ENCODE measurements at regions not wholly inside any gene's neighbourhood (a gene's known extent, or its start where the extent isn't known, plus 50 kb on each side); places are given as distances from the start of the nearest gene placed in this dataset.
"Not testable (repeated sequence)": the region's sequence is repeated elsewhere in the genome, so short reads cannot be mapped to it uniquely, and the experiment has no call there.

DNA sequence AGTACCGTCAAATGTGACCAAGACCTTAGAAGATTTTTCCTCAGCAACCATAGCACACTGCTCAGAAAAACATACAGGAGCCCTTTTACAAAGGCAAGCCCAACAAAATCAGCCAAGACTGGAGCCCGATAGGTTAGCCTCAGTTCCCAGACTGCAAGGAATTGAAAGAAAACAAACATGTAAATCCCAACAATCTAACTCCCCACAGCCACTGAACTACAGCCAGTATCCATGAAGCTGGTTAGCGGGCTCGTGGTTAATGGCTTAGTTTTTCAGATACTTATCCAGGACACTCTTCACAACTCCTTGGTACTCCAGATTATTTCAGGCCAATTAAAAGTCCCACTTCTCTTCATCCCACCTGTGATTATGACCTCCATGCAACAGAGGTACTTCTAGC is 201.6 kb downstream of the IPMK start:
- no peak for DNase-seq

DNA sequence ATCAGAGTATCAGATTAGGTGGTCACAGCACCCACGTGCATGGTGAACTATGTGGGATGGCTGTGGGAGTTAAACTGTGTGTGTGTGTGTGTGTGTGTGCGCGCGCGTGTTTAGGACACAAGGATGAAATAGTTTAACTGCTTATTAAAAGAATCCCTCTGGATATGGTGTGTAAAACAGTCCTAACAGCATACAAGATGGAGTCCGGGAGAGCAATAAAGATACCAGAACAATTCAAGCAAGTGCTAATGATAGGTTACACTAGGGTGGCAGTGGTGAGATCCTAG is 202.2 kb downstream of the IPMK start:
- DNase-seq = no peak

DNA sequence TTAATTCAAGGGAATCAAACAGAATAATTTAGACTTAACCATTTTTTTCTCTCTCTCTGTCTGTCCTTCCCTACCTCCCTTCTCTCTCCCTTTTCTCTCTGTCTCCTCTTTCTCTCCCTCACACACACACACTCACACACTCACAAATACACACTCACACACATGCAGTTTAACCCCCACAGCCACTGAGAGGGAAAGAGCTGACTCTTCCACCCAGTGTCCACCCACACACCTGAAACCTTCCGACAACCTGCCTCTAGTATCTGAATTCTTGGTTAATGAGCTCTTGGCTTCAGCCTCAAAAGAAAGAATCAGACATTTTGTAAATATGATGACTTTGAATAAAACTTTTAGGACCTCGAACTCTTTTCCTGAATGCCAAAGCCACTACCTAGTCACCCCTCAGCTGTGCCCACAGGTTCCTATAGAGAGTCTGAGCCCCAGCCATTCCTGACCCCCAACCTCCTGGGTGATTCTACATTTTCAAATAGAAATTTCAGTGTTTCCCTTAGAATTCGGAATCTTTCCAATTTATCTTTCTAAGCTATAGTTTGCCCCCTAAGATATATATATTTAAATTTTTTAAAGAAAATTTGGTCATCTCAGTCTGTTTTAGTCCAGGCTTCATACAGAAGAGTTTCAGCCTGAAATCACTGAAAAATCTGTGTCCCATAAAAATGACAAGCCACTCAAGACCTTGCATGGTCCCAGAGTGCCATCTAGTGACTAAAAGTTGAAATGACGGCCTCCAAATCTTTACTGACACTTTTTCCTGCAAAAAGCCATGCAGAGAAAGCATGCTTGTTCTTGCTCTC is 202.8 kb downstream of the IPMK start:
- peak; percentile 8 for DNase-seq

DNA sequence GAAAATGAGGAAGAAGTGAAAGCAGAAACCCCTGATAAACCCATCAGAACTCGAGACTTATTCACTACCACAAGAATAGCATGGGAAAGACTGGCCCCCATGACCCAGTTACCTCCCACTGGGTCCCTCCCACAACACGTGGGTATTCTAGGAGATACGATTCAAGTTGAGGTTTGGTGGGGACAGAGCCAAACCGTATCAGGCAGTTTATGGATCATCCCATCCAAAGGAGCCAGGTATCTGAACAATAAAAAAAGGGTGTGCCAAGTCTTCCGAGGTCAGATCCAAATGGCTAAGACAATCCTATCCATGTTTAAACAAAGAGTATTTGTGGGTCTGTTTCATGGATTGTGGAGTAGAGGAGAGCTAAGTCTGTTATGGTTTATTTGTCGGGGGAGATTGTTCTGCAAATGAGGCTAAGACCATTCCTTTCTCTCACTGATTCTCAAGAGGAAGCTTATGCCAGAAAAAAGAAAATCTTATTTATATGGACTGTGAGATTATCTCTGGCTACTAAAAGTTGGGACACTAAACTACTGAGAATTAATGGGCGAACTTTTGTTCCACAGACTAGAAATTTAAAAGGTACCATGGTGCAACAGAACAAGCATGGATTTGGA is 203.7 kb downstream of the IPMK start:
- no peak for DNase-seq

- not testable (repeated sequence) for DNase-seq
Observed at GRCh38 chr10:58058683-58059082, 209.0 kb downstream of the IPMK start.

GRCh38 chr10:58054881-58055280 is 212.8 kb downstream of the IPMK start:
- no peak for DNase-seq

DNA sequence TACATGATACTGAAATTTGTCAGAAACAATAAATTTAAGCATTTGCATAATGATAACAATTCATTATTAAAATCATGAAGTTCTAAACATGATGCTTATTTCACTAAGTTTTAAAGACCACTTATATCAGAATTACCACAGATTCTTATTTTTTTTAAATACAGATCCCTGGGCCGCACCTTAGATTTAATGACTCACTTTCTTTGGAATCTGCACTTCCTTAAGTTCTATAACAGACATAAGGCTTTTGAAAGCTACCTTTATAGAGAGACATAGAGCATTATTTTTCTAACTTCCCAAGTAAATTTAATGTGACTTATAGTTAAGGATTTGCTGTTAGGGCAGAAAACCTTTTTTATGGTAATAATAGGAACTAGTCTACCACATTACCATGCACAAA is 214.9 kb downstream of the IPMK start:
- no peak for DNase-seq

DNA sequence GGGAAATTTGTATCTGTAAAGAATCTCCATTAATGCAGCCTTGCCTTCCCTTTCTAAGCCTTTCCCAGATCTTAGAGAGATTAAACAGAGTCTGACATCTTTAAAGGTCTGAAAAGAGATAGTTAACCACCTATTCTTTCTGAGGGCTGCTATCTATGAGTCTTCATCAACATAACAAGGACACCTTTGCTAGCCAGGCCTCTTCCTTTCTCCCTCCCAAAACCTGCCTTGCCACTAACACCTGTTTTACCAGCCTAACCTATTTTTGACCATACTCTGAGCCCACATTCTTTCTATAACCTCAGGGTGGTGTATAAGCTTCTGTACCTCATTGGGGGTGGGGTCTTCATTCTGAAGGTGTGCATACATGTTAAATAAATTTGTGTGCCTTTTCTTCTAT is 217.1 kb downstream of the IPMK start:
- no peak for DNase-seq

GRCh38 chr10:58048936-58049335 is 218.8 kb downstream of the IPMK start:
- no peak for DNase-seq

GRCh38 chr10:58044072-58044471 is 223.6 kb downstream of the IPMK start:
- DNase-seq = no peak

- no peak for DNase-seq
Observed at GRCh38 chr10:58041901-58042300, 225.8 kb downstream of the IPMK start.

GRCh38 chr10:58030208-58030607 is 237.5 kb downstream of the IPMK start:
- no peak for DNase-seq

DNA sequence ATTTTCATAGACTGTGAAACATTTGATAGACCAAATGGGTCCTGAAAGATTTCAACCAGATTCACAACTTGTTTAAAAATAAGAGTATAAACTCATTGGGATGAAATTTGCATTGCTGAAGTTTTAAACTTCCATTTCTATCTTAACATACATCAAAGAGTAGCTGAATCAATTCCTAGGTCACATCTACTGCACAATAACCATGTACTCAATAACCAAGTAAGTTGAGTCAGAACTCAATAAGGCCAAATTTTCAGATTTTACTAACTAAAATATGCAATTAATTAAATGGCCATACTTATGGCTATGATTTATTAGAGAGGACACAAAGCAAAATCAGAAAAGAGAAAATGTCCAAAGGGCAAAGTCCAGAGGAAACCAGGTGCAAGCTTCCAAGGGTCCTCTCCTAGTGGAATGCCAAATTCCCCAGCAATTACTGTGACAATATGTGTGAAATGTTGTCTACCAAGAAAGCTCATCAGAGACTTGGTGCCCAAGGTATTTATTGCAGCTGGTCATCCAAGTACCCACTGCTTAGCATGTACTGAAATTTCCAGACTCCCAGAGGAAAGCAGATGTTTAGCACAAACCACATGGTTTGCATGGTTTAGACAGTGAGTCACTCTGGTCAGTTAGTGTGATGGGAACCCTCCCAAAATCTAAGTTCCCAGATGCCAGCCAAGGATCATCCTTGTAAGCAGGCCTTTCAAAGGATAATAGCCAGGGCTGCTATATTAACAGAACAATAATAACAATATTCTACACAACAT is 238.9 kb downstream of the IPMK start:
- no peak for DNase-seq

GRCh38 chr10:58027426-58027825 is 240.3 kb downstream of the IPMK start:
- DNase-seq = no peak

- DNase-seq = no peak
Observed at GRCh38 chr10:58026036-58026435, 241.7 kb downstream of the IPMK start.

GRCh38 chr10:58023341-58024073 is 244.2 kb downstream of the IPMK start:
- DNase-seq = no peak

- DNase-seq = no peak
Observed at GRCh38 chr10:58019863-58020537, 247.7 kb downstream of the IPMK start.

- no peak for DNase-seq
Observed at GRCh38 chr10:58017719-58018367, 249.9 kb downstream of the IPMK start.

- no peak for DNase-seq
Observed at GRCh38 chr10:58016614-58017013, 251.1 kb downstream of the IPMK start.

GRCh38 chr10:58014436-58014835 is 253.3 kb downstream of the IPMK start:
- DNase-seq = no peak

DNA sequence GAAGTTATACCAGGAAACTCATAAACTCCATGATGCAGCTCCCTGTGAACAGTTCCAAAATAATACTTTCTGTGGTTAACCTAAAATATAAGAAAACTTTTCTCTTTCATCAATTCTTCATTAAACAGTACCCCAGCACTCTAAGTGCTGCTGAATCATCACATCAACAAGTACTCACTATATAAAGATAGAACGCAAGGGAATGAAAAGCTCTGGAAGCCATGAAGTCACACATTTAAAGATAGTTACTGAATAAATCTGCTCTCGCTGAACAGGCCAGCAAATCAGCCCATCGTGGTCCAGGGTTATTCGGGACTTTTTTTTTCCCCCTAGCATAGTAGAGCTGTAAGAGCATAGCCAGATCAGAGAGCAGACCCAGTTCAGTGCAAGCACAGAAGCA is 254.3 kb downstream of the IPMK start:
- DNase-seq = no peak

GRCh38 chr10:58010073-58010702 is 257.5 kb downstream of the IPMK start:
- no peak for DNase-seq
